Stimulated activated CD8-positive, alpha-beta memory T cell treated with anti-CD3 and anti-CD28 coated beads, Interleukin-12 subunit alpha, Interleukin-12 subunit beta, amount 100 ng/mL, for 24 hours (primary cell): ENCODE measurements at regions not wholly inside any gene's neighbourhood (a gene's known extent, or its start where the extent isn't known, plus 50 kb on each side); places are given as distances from the start of the nearest gene placed in this dataset.
"Not testable (repeated sequence)": the region's sequence is repeated elsewhere in the genome, so short reads cannot be mapped to it uniquely, and the experiment has no call there.

Source experiments
- DNase-seq: peaks from one replicate; pipeline ENCODE4 v3.0.0-alpha.2; 2020; ENCODE audit errors: extremely low read depth

DNA sequence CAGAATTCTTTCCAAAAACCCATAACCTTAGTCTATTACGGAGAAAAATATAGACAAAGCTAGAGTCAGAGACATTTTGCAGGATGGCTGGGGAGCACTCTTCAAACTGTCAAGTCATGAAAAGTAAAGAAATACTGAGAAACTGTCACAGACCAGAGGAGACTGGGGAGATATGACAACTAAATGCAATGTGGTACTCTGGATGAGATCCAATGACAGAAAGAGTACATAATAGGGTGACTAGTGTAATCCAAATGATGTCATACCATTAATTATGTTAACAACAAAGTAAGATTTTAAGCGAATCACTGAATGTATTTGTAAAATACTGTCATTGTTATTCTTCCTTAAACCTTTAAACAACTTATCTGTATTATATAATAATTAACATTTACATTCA is 393.8 kb downstream of the LIG4 start:
- DNase-seq: no peak

DNA sequence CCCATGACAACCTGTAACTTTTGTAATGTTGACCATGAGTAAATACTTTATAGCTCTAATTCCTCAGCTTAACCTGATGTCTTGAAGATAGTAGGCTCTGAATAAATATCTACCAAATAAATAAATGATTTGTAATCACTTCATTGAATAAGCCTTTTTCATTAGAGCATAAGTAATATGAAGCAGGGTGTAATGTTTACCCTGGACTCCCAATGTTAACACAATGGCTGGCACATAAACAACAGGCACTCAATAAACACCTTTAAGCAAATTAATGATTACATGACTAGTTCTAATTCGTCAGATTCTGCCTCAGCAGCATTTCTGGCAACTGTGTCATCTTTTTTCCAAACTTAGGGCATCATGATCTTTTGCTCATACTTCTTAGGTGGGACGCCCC is 396.3 kb downstream of the LIG4 start:
- no peak for DNase-seq

DNA sequence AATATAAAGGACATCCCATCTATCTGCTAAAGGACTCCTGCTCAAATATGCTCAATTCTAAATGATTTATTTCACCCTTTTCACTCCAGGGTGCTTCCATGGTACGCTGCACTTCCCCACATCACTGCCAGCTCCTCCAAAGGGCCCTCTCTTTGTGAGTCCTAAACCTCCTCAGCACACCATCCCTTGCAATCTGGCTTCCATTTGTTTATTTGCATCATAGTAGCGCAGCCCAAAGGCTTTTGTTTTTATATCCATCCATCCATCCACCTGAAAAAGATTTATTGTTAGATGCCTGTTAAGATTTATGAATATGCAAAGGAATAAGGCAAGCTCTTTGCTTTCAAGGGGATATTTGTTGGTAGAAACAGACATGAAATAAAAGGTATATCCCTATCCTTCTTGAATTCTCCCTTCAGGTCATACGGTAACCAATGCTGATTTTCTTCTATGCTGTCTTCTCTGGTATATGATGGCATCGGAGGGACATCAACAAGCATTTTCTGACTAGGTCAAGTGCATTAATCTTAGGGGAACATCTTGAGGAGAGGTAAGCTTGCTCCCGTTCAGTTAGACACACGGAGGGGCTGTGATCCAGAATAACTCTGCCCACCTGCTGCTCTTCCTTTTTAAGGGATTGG is 397.6 kb downstream of the LIG4 start:
- DNase-seq: no peak

DNA sequence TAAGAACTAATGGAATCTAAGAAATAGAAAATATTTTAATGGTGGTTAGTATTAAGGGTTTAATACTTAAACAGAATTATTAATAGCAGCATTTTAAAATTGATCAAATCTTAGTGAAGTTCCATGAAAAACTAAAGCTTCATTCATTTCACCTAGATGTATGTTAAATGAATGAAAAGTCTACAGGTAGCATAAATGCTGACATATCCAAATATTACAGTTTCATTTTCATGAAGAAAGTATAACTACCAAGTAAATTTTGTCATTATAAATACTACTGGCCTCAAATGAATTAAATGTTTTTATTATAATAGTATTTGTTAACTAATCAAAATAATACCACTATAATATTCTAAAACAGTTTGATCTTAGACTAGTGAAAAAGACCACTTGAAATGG is 403.3 kb downstream of the LIG4 start:
- no peak for DNase-seq

DNA sequence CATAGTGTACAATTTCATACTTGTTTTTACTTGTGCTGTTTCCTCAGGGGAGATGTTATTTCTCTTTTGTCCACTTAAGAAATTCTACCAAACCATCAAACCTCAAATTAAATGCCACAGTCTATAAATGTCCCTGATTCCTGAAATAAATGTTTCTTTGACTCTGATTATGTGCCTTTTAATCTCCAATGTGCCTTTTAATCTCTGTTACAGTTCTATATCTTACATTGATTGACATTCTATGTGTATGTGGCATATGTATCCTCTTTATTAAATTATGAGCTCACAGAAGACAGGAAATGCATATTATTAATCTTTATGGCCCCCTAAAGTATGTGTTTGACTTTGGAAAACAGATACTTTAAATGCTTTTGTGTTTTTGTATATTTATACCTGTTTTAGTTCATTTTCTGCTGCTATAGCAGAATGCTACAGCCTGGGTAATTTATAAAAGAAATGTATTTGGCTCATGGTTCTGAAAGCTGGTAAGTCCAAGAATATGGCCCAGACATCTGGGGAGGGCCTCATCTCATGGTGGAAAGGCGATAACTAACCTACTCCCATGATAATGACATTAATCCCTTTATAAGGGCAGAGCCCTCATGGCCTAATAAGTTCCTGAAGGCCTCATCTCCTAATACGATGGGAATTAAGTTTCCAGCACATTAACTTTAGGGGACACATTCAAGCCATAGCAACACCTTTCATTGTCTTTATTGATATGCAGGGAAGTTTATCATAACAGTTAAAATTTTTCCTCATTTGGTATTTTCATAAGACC is 403.9 kb downstream of the LIG4 start:
- DNase-seq: no peak

DNA sequence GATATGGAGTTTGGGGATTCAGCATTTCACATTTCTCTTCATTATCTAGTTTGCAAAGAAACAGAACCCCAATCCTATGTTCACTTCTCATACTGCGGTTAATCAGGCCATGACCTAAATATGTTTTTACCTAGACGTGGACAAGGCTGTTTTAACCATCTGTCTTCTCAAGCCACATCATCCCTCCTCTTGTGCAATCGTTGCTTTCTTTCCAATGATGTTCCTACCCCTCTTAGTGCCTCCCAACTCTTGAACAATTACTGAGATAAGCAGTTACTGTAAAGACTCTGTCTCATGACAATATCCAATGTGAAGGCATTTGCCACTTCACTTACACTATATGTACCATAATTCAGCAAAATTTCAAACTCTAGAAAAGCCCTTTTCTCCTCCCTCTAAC is 406.2 kb downstream of the LIG4 start:
- no peak for DNase-seq

DNA sequence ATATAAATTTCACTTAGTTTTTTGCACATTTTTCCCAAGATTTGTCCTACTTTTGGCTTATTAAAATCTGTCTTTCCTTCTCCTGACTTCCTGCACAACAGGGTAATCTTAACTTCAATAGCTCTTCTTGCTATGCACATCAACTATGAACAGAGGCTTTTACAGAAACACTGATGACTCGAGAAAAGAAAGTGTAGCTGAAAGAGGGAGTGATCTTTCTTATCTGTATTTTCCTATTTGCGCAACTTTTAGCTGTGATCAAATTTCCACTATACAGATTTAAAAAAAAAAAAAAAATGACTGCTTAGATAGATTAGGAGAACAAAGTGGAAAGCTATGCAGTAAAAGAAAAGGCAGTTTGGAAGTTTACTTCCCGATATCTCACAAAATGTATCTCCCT is 406.9 kb downstream of the LIG4 start:
- no peak for DNase-seq

DNA sequence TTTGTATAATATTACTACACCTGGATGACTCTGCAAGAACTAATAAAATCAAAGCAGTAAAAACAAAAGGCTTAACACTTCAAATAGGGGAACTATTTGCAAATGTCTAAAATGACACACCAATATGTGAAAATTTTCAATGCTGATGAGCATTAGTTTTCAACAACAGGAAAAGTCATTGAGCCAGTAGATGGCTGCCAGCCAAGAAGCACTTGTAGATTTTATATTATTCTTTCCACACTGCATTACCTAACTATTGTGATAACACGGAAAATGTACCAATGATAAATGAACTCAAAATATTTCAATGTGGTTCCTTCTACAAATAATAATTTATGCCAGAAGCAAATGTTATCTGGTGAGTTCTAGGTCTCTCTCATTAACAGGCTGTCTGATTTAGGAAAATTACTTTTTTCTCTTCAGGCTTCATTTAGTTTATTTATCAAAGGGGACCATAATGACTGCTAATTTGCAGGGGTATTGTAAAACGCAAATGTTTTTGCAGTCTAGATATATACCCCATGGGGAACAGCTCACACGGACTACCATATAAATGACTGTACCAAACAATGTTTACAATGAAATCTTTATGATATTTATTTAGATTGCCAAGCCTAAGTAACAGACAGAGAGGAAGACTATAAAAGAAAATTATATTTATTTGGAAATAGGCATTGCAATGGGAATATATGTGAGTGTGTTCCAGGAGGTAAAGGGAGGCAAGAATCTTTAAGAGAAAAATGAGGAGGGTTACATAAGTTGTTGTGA is 407.8 kb downstream of the LIG4 start:
- no peak for DNase-seq

DNA sequence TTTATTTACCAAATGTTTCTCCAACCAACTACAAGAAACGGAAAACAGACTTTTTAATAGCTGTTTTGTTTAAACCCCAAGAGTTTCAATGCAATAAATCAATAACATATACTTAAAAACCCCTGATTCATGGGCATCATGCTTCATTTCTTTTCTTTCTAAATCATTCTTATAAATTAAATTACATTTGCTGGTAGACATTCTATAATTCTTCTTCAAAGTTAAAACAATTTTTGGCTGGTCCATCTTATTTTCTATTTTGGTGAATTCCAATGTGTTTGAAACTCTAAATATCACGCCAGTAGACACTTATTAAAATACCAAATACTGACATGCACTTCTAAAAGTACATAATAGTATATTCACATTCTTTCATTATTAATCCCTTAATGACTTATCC is 408.6 kb downstream of the LIG4 start:
- no peak for DNase-seq

DNA sequence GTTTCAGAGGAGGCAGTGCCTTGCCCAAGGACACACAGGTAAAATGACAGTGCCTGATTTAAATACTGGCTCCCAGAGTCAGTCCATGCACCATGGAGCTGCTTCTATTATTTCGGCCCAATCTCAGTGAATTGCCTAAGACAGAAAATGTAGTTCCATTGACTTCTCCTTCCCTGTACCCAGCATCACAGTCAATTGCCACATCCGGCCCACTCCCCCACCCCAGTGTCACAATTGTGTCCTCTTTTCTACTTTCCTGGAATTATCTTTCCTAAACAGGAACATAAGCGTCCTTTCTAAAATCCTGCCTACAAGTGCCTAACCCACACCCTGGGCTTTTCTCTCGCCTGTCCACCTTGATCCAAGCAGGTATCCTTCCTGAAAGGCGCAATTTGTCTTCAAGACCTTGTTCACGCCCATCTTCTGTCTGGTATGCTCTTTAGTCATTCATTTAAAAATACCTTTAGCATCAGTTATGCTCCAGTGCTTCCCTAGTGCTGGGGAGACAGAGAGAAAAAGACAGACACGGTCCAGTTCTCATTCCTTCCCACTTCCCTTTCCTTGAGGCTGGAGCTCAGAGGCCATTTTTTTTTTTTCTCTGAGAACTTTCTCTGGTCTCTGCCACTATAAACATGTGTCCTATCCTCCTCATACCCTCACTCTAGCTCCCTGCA is 411.4 kb downstream of the LIG4 start:
- DNase-seq: no peak

DNA sequence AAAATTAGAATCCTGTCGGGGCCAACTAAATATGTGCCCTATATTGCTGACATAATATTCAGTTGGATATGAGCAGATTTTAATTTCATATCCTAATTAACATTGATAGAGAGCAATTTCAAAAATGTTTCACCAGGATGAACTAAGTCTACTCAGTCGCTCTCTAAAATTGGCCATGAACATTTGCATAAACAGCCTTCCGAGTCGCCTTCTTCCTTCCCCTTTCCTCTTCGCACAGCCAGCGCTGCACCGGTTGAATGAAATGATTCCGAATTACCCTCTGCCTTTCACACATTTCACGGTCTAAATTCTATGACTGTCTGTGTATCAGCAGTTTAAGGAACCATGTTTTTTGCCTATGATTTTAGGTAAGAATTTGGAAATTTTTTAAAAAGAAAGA is 413.7 kb downstream of the LIG4 start:
- DNase-seq: no peak

DNA sequence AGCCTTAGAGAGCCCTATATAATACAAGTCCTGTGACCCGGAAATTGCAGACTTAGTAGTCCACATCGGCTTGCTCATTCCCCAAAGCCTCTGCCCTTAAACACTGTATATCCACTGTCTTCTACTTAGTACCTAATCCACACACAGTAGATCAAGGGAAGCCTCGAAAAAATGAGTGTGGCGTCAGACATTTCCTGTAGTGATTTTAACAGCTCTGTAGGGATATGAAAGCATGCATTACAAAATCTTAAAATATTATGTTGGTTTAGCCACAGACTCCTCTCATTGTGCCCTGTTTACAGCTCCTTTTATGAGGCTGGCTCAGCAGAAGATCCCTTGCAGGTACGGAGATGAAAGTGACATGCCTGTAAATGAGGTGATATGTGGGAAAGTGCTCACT is 416.3 kb downstream of the LIG4 start:
- no peak for DNase-seq

DNA sequence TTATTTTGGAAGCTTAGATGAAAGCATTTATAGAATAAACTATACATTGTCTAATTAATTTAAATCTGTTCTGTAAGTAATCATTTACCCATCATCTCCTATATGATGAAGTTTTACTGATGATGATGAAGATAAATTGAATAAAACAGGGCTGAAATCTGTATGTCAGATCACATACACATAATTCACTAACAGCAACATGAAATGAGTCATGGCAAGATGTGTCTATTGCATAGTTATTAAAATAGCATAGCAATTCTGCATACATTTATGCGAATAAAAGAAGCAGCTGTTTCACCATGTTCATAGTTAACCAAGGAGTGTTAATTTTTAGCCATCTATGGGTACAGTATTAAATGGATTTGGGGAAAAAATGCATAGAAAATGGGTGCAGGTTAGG is 424.9 kb downstream of the LIG4 start:
- no peak for DNase-seq

DNA sequence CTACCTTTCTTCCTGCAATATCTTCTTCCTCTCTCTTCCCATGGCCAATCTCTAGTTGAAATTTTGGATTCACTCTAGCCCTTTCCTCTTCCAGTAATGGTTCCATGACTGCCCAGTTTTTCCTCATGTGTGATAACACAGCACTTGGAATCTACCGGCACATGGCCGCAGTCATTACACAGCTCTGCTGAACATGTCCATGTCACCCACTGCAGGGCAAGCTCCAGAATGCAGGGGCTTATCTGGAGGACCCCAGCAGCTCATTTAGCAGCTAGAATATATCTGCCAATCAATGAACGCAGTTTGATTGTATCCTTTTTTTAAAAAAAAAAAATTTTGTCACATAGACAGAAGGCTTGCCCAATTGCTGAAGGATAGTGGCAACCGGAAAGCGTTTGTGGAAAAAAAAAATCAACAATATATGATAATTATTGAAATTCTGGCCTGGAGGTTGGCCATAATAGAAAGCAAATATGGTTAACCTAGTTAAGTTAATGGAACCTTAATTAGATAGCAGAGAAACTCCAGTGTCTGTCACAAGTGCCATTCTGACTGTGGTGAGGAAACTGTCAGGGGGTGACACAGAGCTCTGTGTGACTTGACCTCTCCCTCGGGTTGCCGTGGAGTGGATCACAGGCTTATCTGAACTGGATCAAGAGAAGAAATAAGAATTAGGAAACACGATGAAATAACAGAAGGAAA is 426.7 kb downstream of the LIG4 start:
- DNase-seq: no peak

DNA sequence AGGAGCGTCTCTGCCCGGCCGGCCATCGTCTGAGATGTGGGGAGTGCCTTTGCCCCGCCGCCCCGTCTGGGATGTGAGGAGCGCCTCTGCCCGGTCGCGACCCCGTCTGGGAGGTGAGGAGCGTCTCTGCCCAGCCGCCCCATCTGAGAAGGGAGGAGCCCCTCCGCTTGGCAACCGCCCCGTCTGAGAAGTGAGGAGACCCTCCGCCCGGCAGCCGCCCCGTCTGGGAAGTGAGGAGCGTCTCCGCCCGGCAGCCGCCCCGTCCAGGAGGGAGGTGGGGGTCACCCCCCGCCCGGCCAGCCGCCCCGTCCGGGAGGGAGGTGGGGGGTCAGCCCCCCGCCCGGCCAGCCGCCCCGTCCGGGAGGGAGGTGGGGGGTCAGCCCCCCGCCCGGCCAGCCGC is 432.7 kb downstream of the LIG4 start:
- not testable (repeated sequence) for DNase-seq

DNA sequence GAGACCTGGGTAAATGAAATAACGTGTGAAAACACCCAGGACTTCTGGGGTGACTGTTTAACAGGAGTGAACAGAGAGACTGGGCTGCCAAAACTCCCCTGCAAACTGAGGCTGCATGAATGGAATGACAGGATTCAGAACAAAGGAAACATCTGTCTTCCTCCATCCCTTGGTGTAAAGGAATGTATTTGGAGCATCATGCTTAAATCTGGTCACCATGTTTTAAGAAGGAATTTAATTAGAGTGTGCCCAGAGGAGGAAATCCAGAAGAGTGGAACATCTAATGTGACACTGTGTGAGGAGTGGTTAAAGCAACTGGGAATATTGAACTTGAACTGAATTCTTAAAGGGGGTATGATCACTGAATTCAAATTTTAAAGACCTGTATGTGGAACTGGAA is 437.2 kb downstream of the LIG4 start:
- DNase-seq: no peak

DNA sequence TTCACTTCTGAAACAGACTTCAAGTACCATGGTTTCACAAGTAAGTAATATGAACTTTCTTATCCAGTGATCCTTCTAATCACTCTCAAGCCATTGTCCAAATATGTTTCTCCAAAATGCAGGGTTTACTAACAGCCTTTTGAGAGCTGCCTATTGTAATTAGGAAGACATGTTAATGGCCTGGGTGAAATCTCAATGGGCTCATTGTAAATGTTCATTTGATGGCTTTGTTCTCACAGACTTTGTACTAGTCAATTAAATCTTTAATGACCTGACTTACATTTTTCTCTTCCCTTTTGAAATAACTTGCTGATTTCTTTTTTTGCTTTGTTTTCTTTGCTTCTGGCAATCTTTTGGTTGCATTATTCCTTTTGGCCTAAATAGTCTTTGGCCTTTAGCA is 444.8 kb downstream of the LIG4 start:
- DNase-seq: no peak

DNA sequence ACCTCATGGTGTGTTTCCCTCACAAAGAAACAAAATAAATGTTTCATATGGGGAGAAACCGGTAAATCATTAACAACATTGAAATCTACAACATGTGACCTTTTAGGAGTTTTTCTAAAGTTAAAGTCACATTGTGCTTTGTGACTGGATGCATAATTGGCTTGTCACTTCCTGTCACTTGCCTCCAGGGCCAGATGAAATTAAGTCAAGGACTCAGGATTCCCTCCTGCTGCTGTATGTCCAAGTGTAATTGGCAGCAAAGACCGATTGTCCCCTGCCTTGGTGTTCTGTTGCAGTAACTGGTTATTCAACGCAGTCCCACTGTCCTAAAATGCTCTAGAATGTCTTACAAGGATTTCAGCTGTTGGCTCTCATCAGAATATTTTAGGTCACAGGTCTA is 448.2 kb downstream of the LIG4 start:
- no peak for DNase-seq

DNA sequence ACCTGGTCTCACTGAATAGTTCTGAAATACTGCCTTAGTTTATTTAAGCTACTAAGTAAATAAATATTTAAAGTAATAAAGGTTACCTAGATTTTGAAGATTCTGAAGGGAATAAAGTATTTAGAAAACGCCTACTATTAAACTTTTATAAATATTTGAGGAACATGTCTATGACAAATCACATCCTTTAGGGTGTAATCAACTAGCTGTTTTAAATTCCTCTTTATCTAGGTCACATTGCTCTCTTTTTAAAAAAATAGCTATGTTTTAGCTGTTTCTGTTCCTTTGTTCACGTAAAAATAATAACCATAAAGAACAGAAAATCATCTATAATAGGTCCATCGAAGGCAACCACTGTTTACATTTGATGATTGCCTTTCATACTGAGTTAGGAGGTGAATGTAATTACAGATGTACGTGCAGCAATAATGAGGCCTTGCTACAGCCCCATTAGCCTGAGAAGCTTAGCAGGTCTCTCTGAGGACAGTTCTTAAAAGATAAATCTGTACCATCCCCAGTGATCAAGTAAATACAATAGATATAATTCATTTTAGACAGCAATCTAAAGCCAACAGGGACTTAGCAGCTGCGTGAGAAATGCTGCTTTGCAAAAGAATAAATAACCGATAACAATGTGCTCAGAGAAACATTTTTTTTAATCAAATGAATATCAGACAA is 449.5 kb downstream of the LIG4 start:
- no peak for DNase-seq

DNA sequence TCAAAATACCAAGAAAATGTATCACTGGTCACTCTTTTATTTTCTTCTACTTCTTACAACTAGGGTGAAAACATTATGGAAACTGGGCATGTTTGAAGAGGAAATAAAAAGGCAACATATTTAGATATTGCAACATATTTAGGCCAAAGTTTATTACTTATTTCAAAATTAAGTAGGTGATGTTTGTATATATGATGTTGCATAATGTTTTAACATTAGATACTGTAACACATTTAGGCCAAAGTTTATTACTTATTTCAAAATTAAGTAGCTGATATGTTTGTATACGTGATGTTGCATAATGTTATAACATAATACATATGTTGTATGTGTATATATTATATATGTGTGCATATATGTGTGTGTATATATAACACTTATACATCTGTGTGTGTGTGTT is 451.3 kb downstream of the LIG4 start:
- no peak for DNase-seq

DNA sequence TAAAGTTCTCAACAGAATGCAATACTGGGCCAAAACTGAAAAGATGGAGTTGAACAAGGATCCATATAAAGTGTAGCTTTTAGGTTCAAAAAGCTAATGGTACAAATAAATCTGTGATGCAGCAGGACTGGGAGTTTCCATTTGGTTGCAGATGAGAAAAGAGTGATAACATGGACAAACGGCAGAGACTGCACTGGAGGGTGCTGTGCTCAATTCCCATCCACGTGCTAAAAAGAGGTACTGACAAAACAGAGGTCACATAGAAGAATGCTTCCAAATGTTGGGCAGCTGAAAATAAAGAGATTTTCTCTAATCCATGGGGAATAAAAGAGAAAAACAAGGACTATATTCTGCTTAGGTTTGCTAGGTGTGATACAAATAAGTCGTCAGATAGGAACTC is 461.6 kb downstream of the LIG4 start:
- DNase-seq: no peak
